ENCODE measurements at regions not wholly inside any gene's neighbourhood (a gene's known extent, or its start where the extent isn't known, plus 50 kb on each side); places are given as distances from the start of the nearest gene placed in this dataset.

DNA sequence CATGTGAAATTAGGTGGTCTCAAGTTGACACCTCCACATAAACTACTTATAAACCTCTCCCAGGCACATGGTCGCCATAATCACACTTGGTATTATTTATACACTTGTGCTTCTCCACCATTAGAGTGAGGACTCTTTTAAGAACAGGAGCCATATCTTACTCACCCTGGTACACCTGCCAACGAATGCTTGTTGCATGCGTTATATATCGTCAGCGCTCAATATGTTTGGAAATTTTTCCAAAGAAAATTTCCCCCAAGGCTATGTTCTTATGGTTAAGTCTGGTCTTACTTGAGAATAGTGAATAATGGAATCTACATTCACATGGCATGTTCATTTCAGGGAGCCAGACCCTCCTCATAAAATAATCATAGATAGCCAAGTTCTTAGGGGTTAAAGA, 271.7 kb downstream of the BCL11A start:
- Histone ChIP-seq H3K27me3 (ENCODE audit: low read length) (no peaks in the 10 kb centered on the region), H3K36me3 (ENCODE audit: low read length) (no peaks in the 10 kb centered on the region), H2AFZ (ENCODE audit: low read depth, low read length, severe bottlenecking) (no peak overlapping the region), H3F3A (ENCODE audit: insufficient read depth) (no peaks in the 10 kb centered on the region), H3K4me3 (ENCODE audit: insufficient read depth, low read length, poor library complexity, severe bottlenecking) (no peak overlapping the region), H4K20me1 (ENCODE audit: low read depth, low read length) (no peaks in the 10 kb centered on the region), H3K79me2 (ENCODE audit: insufficient read depth, low read length) (no peaks in the 10 kb centered on the region), H3K27ac (ENCODE audit: low read depth, low read length) (no peak overlapping the region), H3K9me2 (replicated peaks; ENCODE audit: insufficient read depth, low read length) (no peaks in the 10 kb centered on the region), H3K4me2 (ENCODE audit: low read depth, low read length, poor library complexity, severe bottlenecking) (no peak overlapping the region), H3K9ac (ENCODE audit: low read length) (no peak overlapping the region), H3K9me3 (ENCODE audit: insufficient read depth, low read length) (no peaks in the 10 kb centered on the region)
- TF ChIP-seq, protein P1, sequence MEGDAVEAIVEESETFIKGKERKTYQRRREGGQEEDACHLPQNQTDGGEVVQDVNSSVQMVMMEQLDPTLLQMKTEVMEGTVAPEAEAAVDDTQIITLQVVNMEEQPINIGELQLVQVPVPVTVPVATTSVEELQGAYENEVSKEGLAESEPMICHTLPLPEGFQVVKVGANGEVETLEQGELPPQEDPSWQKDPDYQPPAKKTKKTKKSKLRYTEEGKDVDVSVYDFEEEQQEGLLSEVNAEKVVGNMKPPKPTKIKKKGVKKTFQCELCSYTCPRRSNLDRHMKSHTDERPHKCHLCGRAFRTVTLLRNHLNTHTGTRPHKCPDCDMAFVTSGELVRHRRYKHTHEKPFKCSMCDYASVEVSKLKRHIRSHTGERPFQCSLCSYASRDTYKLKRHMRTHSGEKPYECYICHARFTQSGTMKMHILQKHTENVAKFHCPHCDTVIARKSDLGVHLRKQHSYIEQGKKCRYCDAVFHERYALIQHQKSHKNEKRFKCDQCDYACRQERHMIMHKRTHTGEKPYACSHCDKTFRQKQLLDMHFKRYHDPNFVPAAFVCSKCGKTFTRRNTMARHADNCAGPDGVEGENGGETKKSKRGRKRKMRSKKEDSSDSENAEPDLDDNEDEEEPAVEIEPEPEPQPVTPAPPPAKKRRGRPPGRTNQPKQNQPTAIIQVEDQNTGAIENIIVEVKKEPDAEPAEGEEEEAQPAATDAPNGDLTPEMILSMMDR (IDR thresholded peaks at IDR 0.05; ENCODE audit: insufficient read depth, low read length, poor library complexity, severe bottlenecking) = no peak
- no peak for TF ChIP-seq EZH2phosphoT487 (conservative IDR thresholded peaks at IDR 0.05; ENCODE audit: low read length)

DNA sequence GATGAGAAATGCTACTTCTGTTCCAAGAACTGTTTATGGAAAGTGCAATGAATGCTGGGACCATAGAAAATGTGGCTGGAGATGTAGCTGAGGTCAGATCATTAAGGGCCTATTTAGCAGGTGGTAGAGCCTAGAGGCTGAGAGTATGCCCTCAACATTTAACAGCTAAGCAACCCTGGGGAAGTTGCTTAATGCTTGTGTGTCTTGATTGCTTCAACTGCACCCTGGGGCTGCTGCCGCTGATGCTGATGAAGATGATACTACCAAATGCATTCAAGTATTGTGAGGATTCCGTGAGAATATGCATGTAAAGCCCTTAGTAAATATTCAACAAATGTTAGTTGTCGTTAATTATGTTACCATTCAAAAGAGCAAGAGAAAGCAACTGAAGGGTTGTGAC, 273.2 kb downstream of the BCL11A start:
- H3K9me3 ChIP-seq (ENCODE audit: insufficient read depth, low read length) = no peaks in the 10 kb centered on the region
- H3K4me2 ChIP-seq (ENCODE audit: low read depth, low read length, poor library complexity, severe bottlenecking) = no peak overlapping the region
- no peaks in the 10 kb centered on the region for H3K79me2 ChIP-seq (ENCODE audit: insufficient read depth, low read length)
- no peak overlapping the region for H2AFZ ChIP-seq (ENCODE audit: low read depth, low read length, severe bottlenecking)
- H3K27ac ChIP-seq (ENCODE audit: low read depth, low read length) = no peak overlapping the region
- no peaks in the 10 kb centered on the region for H3K9me2 ChIP-seq (replicated peaks; ENCODE audit: insufficient read depth, low read length)
- no peaks in the 10 kb centered on the region for H3F3A ChIP-seq (ENCODE audit: insufficient read depth)
- H3K36me3 ChIP-seq (ENCODE audit: low read length) = no peaks in the 10 kb centered on the region
- TF ChIP-seq, protein P1 (IDR thresholded peaks at IDR 0.05; ENCODE audit: insufficient read depth, low read length, poor library complexity, severe bottlenecking) = no peak
- TF ChIP-seq EZH2phosphoT487 (conservative IDR thresholded peaks at IDR 0.05; ENCODE audit: low read length) = no peak
- no peak overlapping the region for H3K4me3 ChIP-seq (ENCODE audit: insufficient read depth, low read length, poor library complexity, severe bottlenecking)
- H3K27me3 ChIP-seq (ENCODE audit: low read length) = no peaks in the 10 kb centered on the region
- no peaks in the 10 kb centered on the region for H4K20me1 ChIP-seq (ENCODE audit: low read depth, low read length)
- H3K9ac ChIP-seq (ENCODE audit: low read length) = no peak overlapping the region

DNA sequence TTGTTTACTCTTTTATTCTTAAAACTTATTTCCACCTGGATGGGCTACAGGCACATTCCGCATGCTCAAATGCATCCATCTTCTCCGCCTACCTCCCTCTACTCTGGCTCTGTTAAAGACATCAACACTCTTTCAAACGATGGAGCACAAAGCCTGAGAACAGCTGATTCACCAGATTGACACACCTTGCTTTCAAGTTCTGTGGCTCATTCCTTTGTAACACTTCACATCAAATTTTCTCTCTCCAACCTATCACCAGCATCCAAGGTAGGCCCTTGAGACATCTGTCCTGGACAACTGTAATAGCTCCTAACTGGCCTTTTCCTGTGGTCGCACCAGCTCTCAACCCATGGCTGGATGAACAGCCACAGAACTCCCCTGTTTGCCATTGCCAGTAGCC, 274.5 kb downstream of the BCL11A start:
- no peaks in the 10 kb centered on the region for H3F3A ChIP-seq (ENCODE audit: insufficient read depth)
- no peak overlapping the region for H3K4me3 ChIP-seq (ENCODE audit: insufficient read depth, low read length, poor library complexity, severe bottlenecking)
- H3K9me3 ChIP-seq (ENCODE audit: insufficient read depth, low read length) = peaks cover 7% of the 10 kb centered on the region
- H3K27ac ChIP-seq (ENCODE audit: low read depth, low read length) = no peak overlapping the region
- H3K9ac ChIP-seq (ENCODE audit: low read length) = no peak overlapping the region
- H3K27me3 ChIP-seq (ENCODE audit: low read length) = no peaks in the 10 kb centered on the region
- no peak overlapping the region for H2AFZ ChIP-seq (ENCODE audit: low read depth, low read length, severe bottlenecking)
- H4K20me1 ChIP-seq (ENCODE audit: low read depth, low read length) = no peaks in the 10 kb centered on the region
- H3K4me2 ChIP-seq (ENCODE audit: low read depth, low read length, poor library complexity, severe bottlenecking) = no peak overlapping the region
- no peaks in the 10 kb centered on the region for H3K79me2 ChIP-seq (ENCODE audit: insufficient read depth, low read length)
- no peaks in the 10 kb centered on the region for H3K9me2 ChIP-seq (replicated peaks; ENCODE audit: insufficient read depth, low read length)
- TF ChIP-seq, protein P1 (IDR thresholded peaks at IDR 0.05; ENCODE audit: insufficient read depth, low read length, poor library complexity, severe bottlenecking) = no peak
- TF ChIP-seq EZH2phosphoT487 (conservative IDR thresholded peaks at IDR 0.05; ENCODE audit: low read length) = no peak
- H3K36me3 ChIP-seq (ENCODE audit: low read length) = 0 out of 2 replicates have a peak, but pooled peaks cover 3% of the 10 kb centered on the region
